ENCODE measurements at regions not wholly inside any gene's neighbourhood (a gene's known extent, or its start where the extent isn't known, plus 50 kb on each side); places are given as distances from the start of the nearest gene placed in this dataset.

GRCh38 chr4:24713604-24714003 is 81.8 kb upstream of the SOD3 start:
- TF ChIP-seq CTCF (IDR thresholded peaks at IDR 0.05) (no peak), POLR2A (IDR thresholded peaks at IDR 0.05) (no peak)
